ENCODE measurements at regions not wholly inside any gene's neighbourhood (a gene's known extent, or its start where the extent isn't known, plus 50 kb on each side); places are given as distances from the start of the nearest gene placed in this dataset.

DNA sequence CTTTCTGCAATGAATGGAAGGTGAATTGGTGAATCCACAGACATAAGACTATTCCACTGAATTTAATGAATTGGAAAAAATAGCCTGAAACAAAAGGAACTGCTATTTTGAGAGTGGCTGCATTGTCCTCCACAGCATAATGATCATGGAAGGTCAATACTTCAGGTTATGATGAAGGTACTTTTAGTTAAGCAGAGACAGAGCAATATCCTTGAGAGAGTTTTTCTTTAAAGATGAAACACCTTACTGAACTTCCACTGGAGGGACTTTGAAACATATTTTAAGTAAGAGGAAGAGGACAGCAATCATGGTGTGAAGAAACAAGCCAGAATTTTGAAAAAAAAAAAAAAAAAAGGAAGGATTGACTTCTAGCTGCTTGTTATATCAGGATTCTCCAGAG, 68.8 kb upstream of the DPP10 start:
- H3K27ac Mint-ChIP-seq, result no peak overlapping the region
- ATAC-seq (replicated peaks) (no peak), DNase-seq (no peak)
- no peaks in the 10 kb centered on the region for H3K4me1 Mint-ChIP-seq
- no peak overlapping the region for H3K4me3 Mint-ChIP-seq
- no peaks in the 10 kb centered on the region for H3K27me3 Mint-ChIP-seq
- H3K9me3 Mint-ChIP-seq, result peaks cover 18 to 19% of the 10 kb centered on the region in 2 donors
- peaks cover 0 to 2% of the 10 kb centered on the region in 2 donors for H3K36me3 Mint-ChIP-seq

DNA sequence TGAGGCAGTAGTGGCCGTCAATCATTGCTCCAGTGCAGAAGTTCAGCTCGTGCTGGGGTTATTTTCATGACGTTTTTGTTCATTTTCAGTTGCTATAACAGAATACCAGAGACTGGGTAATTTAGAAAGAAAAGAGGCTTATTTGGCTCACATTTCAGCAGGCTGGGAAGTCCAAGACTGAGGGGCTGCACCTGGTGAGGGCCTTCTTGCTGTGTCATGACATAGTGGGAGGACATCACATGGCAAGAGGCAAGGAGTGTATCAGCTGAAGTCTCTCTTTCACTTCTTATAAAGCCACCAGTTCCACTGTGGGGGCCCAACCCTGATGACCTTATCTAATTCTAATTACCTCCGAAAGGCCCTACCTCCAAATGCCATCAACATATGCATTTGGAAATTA, 58.0 kb upstream of the DPP10 start:
- Mint-ChIP-seq H3K9me3 (peaks cover 0 to 1% of the 10 kb centered on the region in 2 donors), H3K27me3 (no peaks in the 10 kb centered on the region), H3K4me3 (no peak overlapping the region), H3K4me1 (no peaks in the 10 kb centered on the region), H3K27ac (no peak overlapping the region), H3K36me3 (no peaks in the 10 kb centered on the region)
- DNase-seq, result no peak
- ATAC-seq (replicated peaks), result no peak

DNA sequence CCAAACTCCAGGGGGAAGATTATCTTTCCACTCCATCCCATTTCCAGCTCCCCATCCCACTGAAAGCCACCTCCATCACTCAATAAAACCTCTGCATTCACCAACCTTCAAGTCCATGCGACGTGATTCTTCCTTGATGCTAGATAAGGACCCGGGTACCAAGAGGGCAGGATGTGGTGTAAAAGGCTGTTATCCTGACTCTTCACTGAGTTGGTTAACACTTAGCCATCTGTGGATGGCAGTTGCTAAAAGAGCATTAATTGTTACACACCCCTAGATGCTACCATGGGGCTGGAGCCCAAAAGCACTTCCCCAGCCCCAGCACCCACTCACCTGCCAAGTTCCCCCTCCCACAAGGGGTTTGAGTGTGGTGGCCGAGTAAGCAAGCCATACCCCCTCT, 53.4 kb upstream of the DPP10 start:
- no peak overlapping the region for H3K4me3 Mint-ChIP-seq
- H3K4me1 Mint-ChIP-seq, result no peaks in the 10 kb centered on the region
- ATAC-seq (replicated peaks), result no peak
- H3K27ac Mint-ChIP-seq, result no peak overlapping the region
- DNase-seq, result no peak
- H3K27me3 Mint-ChIP-seq, result no peaks in the 10 kb centered on the region
- peaks cover 4% of the 10 kb centered on the region in 2 donors for H3K9me3 Mint-ChIP-seq
- H3K36me3 Mint-ChIP-seq, result no peaks in the 10 kb centered on the region
